Colonic mucosa (tissue), 4 donors: ENCODE measurements at regions not wholly inside any gene's neighbourhood (a gene's known extent, or its start where the extent isn't known, plus 50 kb on each side); places are given as distances from the start of the nearest gene placed in this dataset.

Experiments used
- DNase-seq: peaks from one replicate; pipeline ENCODE4 v3.0.0-alpha.2; 2020
- H3K27ac ChIP-seq: fragments of 200-600 bp; one replicate; pipeline ENCODE4 v1.8.0; 2021
- H3K27me3 ChIP-seq: fragments of 200-600 bp; one replicate; pipeline ENCODE4 v1.8.0; 2021
- H3K36me3 ChIP-seq: fragments of 200-600 bp; one replicate; pipeline ENCODE4 v1.8.0; 2021
- H3K4me1 ChIP-seq: fragments of 200-600 bp; one replicate; pipeline ENCODE4 v1.8.0; 2021; ENCODE audit warnings: mild to moderate bottlenecking
- H3K4me3 ChIP-seq: fragments of 200-600 bp; one replicate; pipeline ENCODE4 v1.8.0; 2021
- H3K9ac ChIP-seq, 2 donors: one replicate each; pipeline ENCODE4 v1.7.0; 2013; ENCODE audit warnings: control low read depth in 2 of 2, low read depth in 2 of 2, low read length in 2 of 2
- H3K9me3 ChIP-seq: fragments of 200-600 bp; one replicate; pipeline ENCODE4 v1.8.0; 2021
- intact Hi-C: fragments of 100-400 bp; cut with DNase I; formaldehyde crosslinking; loops from one replicate; pipeline ENCODE4 v1.14.1; 2022
- TF ChIP-seq, protein P1 (sequence below): fragments of 200-600 bp; IDR thresholded peaks from one replicate; pipeline ENCODE4 v1.8.0; 2022; ENCODE audit warnings: antibody characterized with exemption, mild to moderate bottlenecking
- donor health status: healthy.
- donor health status: DM: no; HTN: no; CAD: no.
- donor health status: DM: no; HTN: no; CAD: no.

DNA sequence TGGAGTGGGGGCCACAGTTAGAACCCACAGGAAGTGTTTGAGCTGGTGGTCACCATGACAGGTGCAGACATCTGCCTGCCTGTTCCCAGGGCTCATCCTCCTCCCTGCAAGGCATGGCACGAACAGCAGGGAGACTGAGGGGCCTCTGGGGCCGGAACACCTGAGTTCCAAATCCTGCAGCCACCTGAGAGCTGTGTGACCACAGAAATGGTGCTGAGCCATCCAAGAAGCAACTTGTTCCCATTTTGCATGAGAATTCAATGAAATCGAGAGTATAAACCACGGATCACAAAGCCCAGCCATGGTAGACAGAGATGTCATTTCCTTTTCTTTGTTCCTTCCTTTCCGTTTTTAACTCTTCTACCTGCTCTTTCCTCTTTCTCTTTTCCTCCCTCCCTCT is 268.6 kb downstream of the FOXA2 start:
- TF ChIP-seq, protein P1, sequence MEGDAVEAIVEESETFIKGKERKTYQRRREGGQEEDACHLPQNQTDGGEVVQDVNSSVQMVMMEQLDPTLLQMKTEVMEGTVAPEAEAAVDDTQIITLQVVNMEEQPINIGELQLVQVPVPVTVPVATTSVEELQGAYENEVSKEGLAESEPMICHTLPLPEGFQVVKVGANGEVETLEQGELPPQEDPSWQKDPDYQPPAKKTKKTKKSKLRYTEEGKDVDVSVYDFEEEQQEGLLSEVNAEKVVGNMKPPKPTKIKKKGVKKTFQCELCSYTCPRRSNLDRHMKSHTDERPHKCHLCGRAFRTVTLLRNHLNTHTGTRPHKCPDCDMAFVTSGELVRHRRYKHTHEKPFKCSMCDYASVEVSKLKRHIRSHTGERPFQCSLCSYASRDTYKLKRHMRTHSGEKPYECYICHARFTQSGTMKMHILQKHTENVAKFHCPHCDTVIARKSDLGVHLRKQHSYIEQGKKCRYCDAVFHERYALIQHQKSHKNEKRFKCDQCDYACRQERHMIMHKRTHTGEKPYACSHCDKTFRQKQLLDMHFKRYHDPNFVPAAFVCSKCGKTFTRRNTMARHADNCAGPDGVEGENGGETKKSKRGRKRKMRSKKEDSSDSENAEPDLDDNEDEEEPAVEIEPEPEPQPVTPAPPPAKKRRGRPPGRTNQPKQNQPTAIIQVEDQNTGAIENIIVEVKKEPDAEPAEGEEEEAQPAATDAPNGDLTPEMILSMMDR = no peak
- no peak overlapping the region for H3K9ac ChIP-seq
- H3K4me1 ChIP-seq = no peaks in the 10 kb centered on the region
- H3K27me3 ChIP-seq = no peaks in the 10 kb centered on the region
- H3K36me3 ChIP-seq = no peaks in the 10 kb centered on the region
- no peak overlapping the region for H3K27ac ChIP-seq
- intact Hi-C loops = no loop called here
- no peaks in the 10 kb centered on the region for H3K9me3 ChIP-seq
- H3K4me3 ChIP-seq = no peak overlapping the region
- no peak for DNase-seq

DNA sequence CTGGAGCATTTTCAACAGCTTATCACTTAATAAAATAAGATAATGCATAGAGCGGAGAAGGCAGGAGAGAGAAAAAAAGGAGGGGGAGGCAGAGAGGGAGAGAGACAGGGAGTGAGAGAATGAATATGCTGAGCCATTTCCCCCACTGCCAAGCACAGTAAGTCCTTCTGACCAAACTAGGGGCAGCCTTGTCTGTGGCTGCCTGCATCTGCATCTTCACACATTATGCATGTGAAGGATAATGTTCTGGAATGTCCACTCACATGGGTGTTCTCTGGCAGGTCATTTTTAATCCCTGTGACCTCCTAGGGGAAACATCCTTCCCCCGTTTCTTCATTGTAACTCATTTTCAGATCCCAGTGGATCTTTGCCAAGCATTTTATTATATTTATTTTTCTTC is 269.3 kb downstream of the FOXA2 start:
- Histone ChIP-seq H3K9me3 (no peaks in the 10 kb centered on the region), H3K36me3 (no peaks in the 10 kb centered on the region), H3K4me1 (no peaks in the 10 kb centered on the region), H3K9ac (no peak overlapping the region), H3K27ac (no peak overlapping the region), H3K27me3 (no peaks in the 10 kb centered on the region), H3K4me3 (no peak overlapping the region)
- intact Hi-C loops = no loop called here
- DNase-seq = no peak
- TF ChIP-seq, protein P1 = no peak

DNA sequence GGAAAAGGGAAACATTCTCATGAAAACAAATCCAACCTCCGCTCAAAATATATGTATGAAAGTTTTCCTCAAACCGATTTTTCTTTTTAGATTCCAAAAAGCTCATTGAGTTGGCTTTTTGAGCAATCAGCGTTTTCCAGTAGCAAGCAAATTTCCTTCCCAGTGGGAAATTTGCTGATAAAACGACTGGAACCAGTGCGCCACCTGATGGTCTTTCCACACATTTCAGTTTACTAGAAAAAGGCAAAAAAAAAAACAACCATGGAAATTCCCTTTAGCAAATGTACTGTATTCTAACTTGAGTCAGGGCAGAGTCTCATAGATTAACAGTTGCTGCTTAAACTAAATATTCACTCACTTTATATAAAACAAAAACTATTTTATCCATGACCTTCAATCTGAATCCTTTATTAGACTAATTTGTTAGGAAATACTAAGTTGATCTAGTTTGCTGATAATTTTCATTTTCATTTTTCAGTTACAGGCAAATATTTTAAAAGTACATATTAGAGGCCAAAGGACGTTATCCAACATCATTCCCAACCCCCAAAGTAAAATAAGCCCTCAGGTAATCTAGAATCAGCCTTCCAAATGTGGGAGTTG is 271.5 kb downstream of the FOXA2 start:
- Histone ChIP-seq H3K4me3 (no peak overlapping the region), H3K27ac (no peak overlapping the region), H3K27me3 (no peaks in the 10 kb centered on the region), H3K9me3 (no peaks in the 10 kb centered on the region), H3K36me3 (no peaks in the 10 kb centered on the region), H3K4me1 (no peaks in the 10 kb centered on the region), H3K9ac (no peak overlapping the region)
- DNase-seq = peak; percentile 24
- TF ChIP-seq, protein P1 = peak; percentile 54
- intact Hi-C loops = loop anchor here (5.0 kb wide), 2 partner anchors 506 to 596 kb away; no protein-coding TSS in a partner anchor

DNA sequence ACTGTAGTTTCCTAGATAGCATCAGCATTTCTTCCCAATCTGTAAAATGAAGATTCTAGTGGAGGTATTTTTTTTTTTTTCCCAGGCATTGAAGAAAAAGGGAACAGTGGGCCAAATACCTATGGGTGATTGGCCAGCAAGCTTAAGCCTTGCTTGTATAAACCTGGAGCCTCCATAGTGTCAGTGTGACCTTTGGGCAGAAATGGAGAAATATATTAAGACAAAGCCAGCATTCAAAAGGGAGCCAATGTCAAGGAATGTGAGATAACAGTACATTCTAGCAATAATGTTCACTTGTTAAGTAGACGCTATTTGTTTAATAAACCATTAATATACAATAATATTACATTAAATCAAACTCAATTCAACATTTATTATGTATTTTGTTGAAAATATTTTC is 275.4 kb downstream of the FOXA2 start:
- no peak overlapping the region for H3K9ac ChIP-seq
- H3K9me3 ChIP-seq = no peaks in the 10 kb centered on the region
- no peaks in the 10 kb centered on the region for H3K4me1 ChIP-seq
- DNase-seq = no peak
- H3K27ac ChIP-seq = no peak overlapping the region
- TF ChIP-seq, protein P1 = no peak
- intact Hi-C loops = no loop called here
- no peaks in the 10 kb centered on the region for H3K36me3 ChIP-seq
- no peaks in the 10 kb centered on the region for H3K27me3 ChIP-seq
- no peak overlapping the region for H3K4me3 ChIP-seq

DNA sequence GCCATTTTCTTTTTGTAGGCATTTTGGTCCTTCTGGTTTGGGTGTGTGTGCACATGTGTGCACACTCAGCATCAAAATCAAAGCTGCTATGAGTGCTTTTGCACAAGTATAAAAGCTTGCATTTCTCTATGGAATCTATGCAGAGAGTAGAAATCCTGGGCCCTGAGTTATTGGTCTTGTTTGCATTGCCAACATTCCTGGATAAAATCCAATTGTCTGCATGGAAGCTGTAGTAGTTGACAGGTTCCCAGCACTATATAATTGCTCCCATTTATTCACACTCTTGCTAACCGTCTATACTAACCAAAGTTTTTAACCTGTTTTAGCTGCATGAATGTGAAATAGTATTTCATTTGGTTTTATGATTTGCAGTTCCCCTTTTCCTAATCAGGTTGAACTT is 277.0 kb downstream of the FOXA2 start:
- intact Hi-C loops = no loop called here
- no peaks in the 10 kb centered on the region for H3K9me3 ChIP-seq
- no peaks in the 10 kb centered on the region for H3K4me1 ChIP-seq
- no peak overlapping the region for H3K9ac ChIP-seq
- H3K27me3 ChIP-seq = no peaks in the 10 kb centered on the region
- H3K36me3 ChIP-seq = no peaks in the 10 kb centered on the region
- TF ChIP-seq, protein P1 = no peak
- no peak for DNase-seq
- no peak overlapping the region for H3K4me3 ChIP-seq
- no peak overlapping the region for H3K27ac ChIP-seq
